ENCODE measurements at regions not wholly inside any gene's neighbourhood (a gene's known extent, or its start where the extent isn't known, plus 50 kb on each side); places are given as distances from the start of the nearest gene placed in this dataset.

GRCh38 chr6:114611696-114612095 lies 268.9 kb upstream of the HS3ST5 start (continued):
- no peak for TF ChIP-seq PHF8 (conservative IDR thresholded peaks at IDR 0.05; ENCODE audit: low read depth, low read length)
- no peak for TF ChIP-seq TCF12 (IDR thresholded peaks at IDR 0.05; ENCODE audit: low read depth, low read length)
- no peak for TF ChIP-seq FOSL1 (IDR thresholded peaks at IDR 0.05; ENCODE audit: insufficient read depth, low read depth, low read length)
- no peak for TF ChIP-seq CHD2 (IDR thresholded peaks at IDR 0.05; ENCODE audit: low read length)
